Suprapubic skin (tissue), 4 donors: ENCODE measurements at regions not wholly inside any gene's neighbourhood (a gene's known extent, or its start where the extent isn't known, plus 50 kb on each side); places are given as distances from the start of the nearest gene placed in this dataset.

Experiments used
- DNase-seq, 2 donors: peaks; one replicate each; pipeline ENCODE4 v3.0.0-alpha.2; 2019; ENCODE audit warnings: low spot score in 2 of 2
- H3K27ac ChIP-seq: fragments of 200-600 bp; sonication (generic); one replicate; pipeline ENCODE4 v1.5.1; 2019
- H3K27me3 ChIP-seq: fragments of 200-600 bp; sonication (generic); one replicate; pipeline ENCODE4 v1.5.1; 2019
- H3K36me3 ChIP-seq: fragments of 200-600 bp; sonication (generic); one replicate; pipeline ENCODE4 v1.5.1; 2019
- H3K4me1 ChIP-seq: fragments of 200-600 bp; sonication (generic); one replicate; pipeline ENCODE4 v1.5.1; 2019
- H3K4me3 ChIP-seq: fragments of 200-600 bp; sonication (generic); one replicate; pipeline ENCODE4 v1.5.1; 2019; ENCODE audit warnings: mild to moderate bottlenecking
- H3K9me3 ChIP-seq: fragments of 200-600 bp; sonication (generic); one replicate; pipeline ENCODE4 v1.5.1; 2019
- EP300 ChIP-seq: sonication (generic); formaldehyde crosslinking; IDR thresholded peaks from one replicate; pipeline ENCODE4 v1.6.1; 2017; ENCODE audit warnings: antibody characterized with exemption
- POLR2A ChIP-seq, 2 donors: fragments of 450-650 bp; IDR thresholded peaks; one replicate each; pipeline ENCODE4 v1.6.1; 2017; ENCODE audit warnings: antibody characterized with exemption in 2 of 2, mild to moderate bottlenecking in 2 of 2, moderate library complexity in 2 of 2
- POLR2AphosphoS5 ChIP-seq, 3 donors: sonication (generic); formaldehyde crosslinking; IDR thresholded peaks; one replicate each; pipeline ENCODE4 v1.6.1; 2017; ENCODE audit warnings: antibody characterized with exemption in 3 of 3
- WGBS: methylation state at CpG from one replicate; pipeline ENCODE4 v1.1.5; 2018; 5-methylcytosine and 5-hydroxymethylcytosine counted together
- TF ChIP-seq, protein P1 (sequence below), 2 donors: fragments of 200-600 bp in 1 of 2; fragments of 450-650 bp in 1 of 2; sonication (generic) in 1 of 2; IDR thresholded peaks; one replicate each; pipeline ENCODE4 v1.5.1; 2016 to 2019; ENCODE audit warnings: antibody characterized with exemption in 2 of 2, mild to moderate bottlenecking in 1 of 2, moderate library complexity in 1 of 2

DNA sequence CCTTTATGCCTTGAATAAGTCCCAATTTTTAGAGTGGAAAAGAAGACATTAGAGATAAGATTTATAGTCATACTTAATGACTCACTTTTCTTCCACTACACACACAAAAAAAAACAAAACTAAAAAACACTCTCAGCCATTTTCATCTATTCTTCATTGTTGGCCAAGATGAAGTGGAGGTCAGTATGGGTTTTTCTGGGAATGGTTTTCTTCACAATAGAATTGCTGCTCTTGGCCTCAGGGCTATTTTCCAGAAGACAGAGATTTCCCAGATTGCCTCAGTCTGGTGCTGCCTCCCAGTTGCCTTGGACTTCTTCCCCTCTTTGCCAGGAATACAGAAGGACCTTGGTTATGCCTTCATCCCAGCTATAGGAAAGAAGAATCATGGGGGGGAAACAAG lies 463.7 kb downstream of the TMEM232 start:
- TF ChIP-seq EP300 (no peak), POLR2A (IDR thresholded peaks at IDR 0.05) (no peak), POLR2AphosphoS5 (IDR thresholded peaks at IDR 0.05) (no peak)
- TF ChIP-seq, protein P1, sequence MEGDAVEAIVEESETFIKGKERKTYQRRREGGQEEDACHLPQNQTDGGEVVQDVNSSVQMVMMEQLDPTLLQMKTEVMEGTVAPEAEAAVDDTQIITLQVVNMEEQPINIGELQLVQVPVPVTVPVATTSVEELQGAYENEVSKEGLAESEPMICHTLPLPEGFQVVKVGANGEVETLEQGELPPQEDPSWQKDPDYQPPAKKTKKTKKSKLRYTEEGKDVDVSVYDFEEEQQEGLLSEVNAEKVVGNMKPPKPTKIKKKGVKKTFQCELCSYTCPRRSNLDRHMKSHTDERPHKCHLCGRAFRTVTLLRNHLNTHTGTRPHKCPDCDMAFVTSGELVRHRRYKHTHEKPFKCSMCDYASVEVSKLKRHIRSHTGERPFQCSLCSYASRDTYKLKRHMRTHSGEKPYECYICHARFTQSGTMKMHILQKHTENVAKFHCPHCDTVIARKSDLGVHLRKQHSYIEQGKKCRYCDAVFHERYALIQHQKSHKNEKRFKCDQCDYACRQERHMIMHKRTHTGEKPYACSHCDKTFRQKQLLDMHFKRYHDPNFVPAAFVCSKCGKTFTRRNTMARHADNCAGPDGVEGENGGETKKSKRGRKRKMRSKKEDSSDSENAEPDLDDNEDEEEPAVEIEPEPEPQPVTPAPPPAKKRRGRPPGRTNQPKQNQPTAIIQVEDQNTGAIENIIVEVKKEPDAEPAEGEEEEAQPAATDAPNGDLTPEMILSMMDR (IDR thresholded peaks at IDR 0.05), result no peak
- Histone ChIP-seq H3K36me3 (no peaks in the 10 kb centered on the region), H3K27me3 (no peaks in the 10 kb centered on the region), H3K4me3 (no peak overlapping the region), H3K27ac (no peak overlapping the region), H3K4me1 (peaks cover 4% of the 10 kb centered on the region), H3K9me3 (no peaks in the 10 kb centered on the region)
- DNase-seq, result no peak

DNA sequence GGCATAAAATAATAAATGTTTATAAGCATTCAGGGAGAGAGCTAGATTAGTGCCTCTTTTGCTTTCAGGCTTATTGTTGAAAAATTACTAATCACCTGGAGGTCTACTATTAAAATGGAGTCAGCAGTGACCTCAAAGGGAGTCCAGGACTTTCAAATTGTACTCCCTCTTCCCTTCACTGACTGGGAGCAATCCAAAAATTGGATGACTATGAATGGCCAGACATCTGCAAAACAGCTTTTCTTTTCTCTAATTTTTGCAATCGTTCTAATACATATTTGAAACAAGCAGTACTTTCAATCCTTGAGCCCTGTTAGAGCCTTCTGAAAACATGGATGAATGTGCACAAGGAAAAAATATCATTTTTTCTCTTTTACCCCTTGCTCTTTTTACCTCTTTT lies 461.8 kb downstream of the TMEM232 start:
- 59% methylated on average over 1 of the region's 1 CpG for WGBS
- Histone ChIP-seq H3K27ac (no peak overlapping the region), H3K9me3 (no peaks in the 10 kb centered on the region)

DNA sequence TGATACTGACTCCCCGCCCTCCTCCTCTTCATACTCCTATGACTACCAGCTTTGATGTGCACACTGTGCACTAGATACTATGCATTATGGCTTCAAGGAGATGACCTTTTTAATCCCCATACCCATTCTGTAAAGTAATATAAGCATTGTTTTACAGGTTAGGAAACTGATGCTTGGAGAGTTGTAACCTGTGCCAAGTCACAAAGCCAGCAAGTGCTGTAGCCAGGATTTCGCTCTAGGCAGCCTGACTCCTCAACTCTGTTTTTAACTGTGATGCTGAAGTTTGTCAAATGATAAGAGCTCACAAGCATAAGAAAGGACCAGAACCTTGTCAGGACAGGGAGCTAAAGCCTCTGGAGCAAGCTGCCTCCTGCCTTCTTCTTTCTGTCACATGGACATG lies 461.3 kb downstream of the TMEM232 start:
- H3K36me3 ChIP-seq, result no peaks in the 10 kb centered on the region
- no peak for DNase-seq
- no peaks in the 10 kb centered on the region for H3K27me3 ChIP-seq
- H3K9me3 ChIP-seq, result no peaks in the 10 kb centered on the region
- peaks cover 4% of the 10 kb centered on the region for H3K4me1 ChIP-seq
- TF ChIP-seq, protein P1 (IDR thresholded peaks at IDR 0.05), result no peak
- no peak for TF ChIP-seq POLR2A (IDR thresholded peaks at IDR 0.05)
- no peak for TF ChIP-seq POLR2AphosphoS5 (IDR thresholded peaks at IDR 0.05)
- no peak for TF ChIP-seq EP300
- no peak overlapping the region for H3K27ac ChIP-seq
- no peak overlapping the region for H3K4me3 ChIP-seq
- WGBS, result 67% methylated on average over 2 of the region's 2 CpGs

More for the DNA sequence above, 461.8 kb downstream of the TMEM232 start:
- H3K4me3 ChIP-seq, result no peak overlapping the region
- DNase-seq, result no peak
- no peaks in the 10 kb centered on the region for H3K36me3 ChIP-seq
- peaks cover 4% of the 10 kb centered on the region for H3K4me1 ChIP-seq
- H3K27me3 ChIP-seq, result no peaks in the 10 kb centered on the region
- TF ChIP-seq, protein P1 (IDR thresholded peaks at IDR 0.05), result no peak

DNA sequence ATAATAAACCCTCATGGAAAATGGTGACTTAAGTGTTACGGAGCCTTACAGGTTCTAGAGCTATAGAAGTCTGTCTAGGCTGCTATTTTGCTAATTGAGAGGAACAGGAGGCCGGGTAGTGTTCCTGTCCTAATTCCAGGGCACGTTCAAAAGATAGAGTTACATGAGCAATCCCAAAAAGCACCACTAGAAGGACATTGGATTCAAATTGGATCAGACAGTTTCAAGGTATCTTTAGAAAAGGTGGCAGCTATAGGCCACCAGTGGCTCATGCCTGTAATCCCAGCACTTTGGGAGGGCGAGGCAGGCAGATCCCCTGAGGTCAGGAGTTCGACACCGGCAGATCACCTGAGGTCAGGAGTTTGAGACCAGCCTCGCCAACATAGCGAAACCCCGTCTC lies 458.8 kb downstream of the TMEM232 start:
- WGBS, result 92% methylated on average over 9 of the region's 9 CpGs
- Histone ChIP-seq H3K4me1 (peaks cover 4% of the 10 kb centered on the region), H3K27me3 (no peaks in the 10 kb centered on the region)

DNA sequence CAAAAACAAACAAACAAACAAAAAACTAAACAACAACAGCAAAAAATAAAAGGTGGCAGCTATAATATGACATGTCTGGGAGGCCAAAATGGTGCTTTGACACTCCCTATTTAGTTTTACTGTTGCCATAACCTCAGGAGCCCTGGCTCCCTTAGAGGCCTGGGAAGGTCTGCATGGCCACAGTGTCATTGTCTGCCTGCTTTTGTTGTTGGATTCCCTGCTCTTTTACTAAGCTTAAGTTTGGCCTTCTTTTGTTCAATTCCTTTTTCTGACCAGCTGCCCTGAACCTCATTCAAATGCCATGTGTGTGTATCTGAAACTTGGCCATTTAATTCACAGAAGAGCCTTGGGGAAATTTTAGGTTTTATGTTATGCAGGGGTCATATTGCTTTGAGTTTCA lies 458.2 kb downstream of the TMEM232 start:
- Histone ChIP-seq H3K4me3 (no peak overlapping the region), H3K4me1 (peaks cover 4% of the 10 kb centered on the region), H3K36me3 (no peaks in the 10 kb centered on the region), H3K27ac (no peak overlapping the region), H3K27me3 (no peaks in the 10 kb centered on the region), H3K9me3 (no peaks in the 10 kb centered on the region)
- TF ChIP-seq, protein P1 (IDR thresholded peaks at IDR 0.05), result no peak
- no peak for TF ChIP-seq POLR2A (IDR thresholded peaks at IDR 0.05)
- no peak for TF ChIP-seq EP300
- no peak for TF ChIP-seq POLR2AphosphoS5 (IDR thresholded peaks at IDR 0.05)
- DNase-seq, result no peak

More for the DNA sequence above, 458.8 kb downstream of the TMEM232 start:
- DNase-seq, result no peak
- no peaks in the 10 kb centered on the region for H3K9me3 ChIP-seq
- no peak for TF ChIP-seq POLR2AphosphoS5 (IDR thresholded peaks at IDR 0.05)
- TF ChIP-seq, protein P1 (IDR thresholded peaks at IDR 0.05), result no peak
- TF ChIP-seq POLR2A (IDR thresholded peaks at IDR 0.05), result no peak
- no peak for TF ChIP-seq EP300
- no peaks in the 10 kb centered on the region for H3K36me3 ChIP-seq
- H3K4me3 ChIP-seq, result no peak overlapping the region
- no peak overlapping the region for H3K27ac ChIP-seq
